Stomach (tissue), 4 donors: ENCODE measurements at regions not wholly inside any gene's neighbourhood (a gene's known extent, or its start where the extent isn't known, plus 50 kb on each side); places are given as distances from the start of the nearest gene placed in this dataset.

Source experiments
- CTCF ChIP-seq, 7 experiments: fragments of 450-650 bp in 4 of 7; fragments of 200-600 bp in 3 of 7; sonication (generic) in 3 of 7; IDR thresholded peaks; one replicate each; pipeline ENCODE4 v1.5.1; 2016 to 2019; ENCODE audit warnings: antibody characterized with exemption in 7 of 7, control low read depth in 2 of 7, mild to moderate bottlenecking in 1 of 7
- EP300 ChIP-seq: sonication (generic); formaldehyde crosslinking; IDR thresholded peaks from one replicate; pipeline ENCODE4 v1.6.1; 2017; ENCODE audit warnings: antibody characterized with exemption
- POLR2A ChIP-seq, 4 donors: fragments of 450-650 bp; IDR thresholded peaks; one replicate each; pipeline ENCODE4 v1.6.1; 2016; ENCODE audit warnings: antibody characterized with exemption in 4 of 4, control low read depth in 2 of 4, mild to moderate bottlenecking in 1 of 4, moderate library complexity in 1 of 4
- POLR2AphosphoS5 ChIP-seq, 3 donors: sonication (generic); formaldehyde crosslinking; IDR thresholded peaks; one replicate each; pipeline ENCODE4 v1.6.1; 2016; ENCODE audit warnings: antibody characterized with exemption in 3 of 3

GRCh38 chr17:5718726-5719125 is 134.4 kb upstream of the NLRP1 start:
- no peak for TF ChIP-seq CTCF (IDR thresholded peaks at IDR 0.05)
- no peak for TF ChIP-seq POLR2AphosphoS5 (IDR thresholded peaks at IDR 0.05)
- TF ChIP-seq POLR2A (IDR thresholded peaks at IDR 0.05): no peak
- TF ChIP-seq EP300: no peak
